H9 (cell line): ENCODE measurements at regions not wholly inside any gene's neighbourhood (a gene's known extent, or its start where the extent isn't known, plus 50 kb on each side); places are given as distances from the start of the nearest gene placed in this dataset.

ENCODE experiments used
- DNase-seq: peaks from one replicate; pipeline ENCODE4 v3.0.0-alpha.2; 2017
- H2AFZ ChIP-seq: one replicate; pipeline ENCODE4 v1.6.1; 2013; ENCODE audit warnings: mild to moderate bottlenecking, low read length, control low read depth, moderate library complexity
- H2AK5ac ChIP-seq: 2 replicates; pipeline ENCODE4 v1.6.1; 2013; ENCODE audit warnings: low read length, control low read depth, mixed read lengths; ENCODE audit not compliant: insufficient read length
- H2BK120ac ChIP-seq: one replicate; pipeline ENCODE4 v1.6.1; 2013; ENCODE audit warnings: low read depth, mild to moderate bottlenecking, low read length, control low read depth, inconsistent platforms; ENCODE audit not compliant: poor library complexity, severe bottlenecking
- H2BK12ac ChIP-seq: 2 replicates; pipeline ENCODE4 v1.6.1; 2013; ENCODE audit warnings: low read length, control low read depth, mixed read lengths, low read depth; ENCODE audit not compliant: insufficient read length
- H2BK15ac ChIP-seq: 2 replicates; pipeline ENCODE4 v1.6.1; 2013; ENCODE audit warnings: low read depth, low read length, control low read depth
- H2BK20ac ChIP-seq: one replicate; pipeline ENCODE4 v1.6.1; 2013; ENCODE audit warnings: low read depth, mild to moderate bottlenecking, low read length, control low read depth, inconsistent platforms; ENCODE audit not compliant: poor library complexity, severe bottlenecking
- H2BK5ac ChIP-seq: 2 replicates; pipeline ENCODE4 v1.6.1; 2013; ENCODE audit warnings: low read length, control low read depth, mixed read lengths; ENCODE audit not compliant: insufficient read length
- H3K14ac ChIP-seq: 2 replicates; pipeline ENCODE4 v1.6.1; 2013; ENCODE audit warnings: low read length, control low read depth; ENCODE audit not compliant: insufficient read depth
- H3K18ac ChIP-seq: 2 replicates; pipeline ENCODE4 v1.6.1; 2013; ENCODE audit warnings: low read depth, mild to moderate bottlenecking, mixed read lengths, low read length, control low read depth; ENCODE audit not compliant: insufficient read length
- H3K23ac ChIP-seq: 2 replicates; pipeline ENCODE4 v1.6.1; 2013; ENCODE audit warnings: low read length, control low read depth, mixed read lengths, low read depth; ENCODE audit not compliant: insufficient read length
- H3K23me2 ChIP-seq: 2 replicates; pipeline ENCODE4 v1.6.1; 2013; ENCODE audit warnings: low read depth, mild to moderate bottlenecking, mixed read lengths, low read length, control low read depth; ENCODE audit not compliant: insufficient read length, poor library complexity, severe bottlenecking
- H3K27ac ChIP-seq: 2 replicates; pipeline ENCODE4 v1.5.1; 2013; ENCODE audit warnings: low read length, control low read depth, mixed read lengths, low read depth; ENCODE audit not compliant: insufficient read length
- H3K27me3 ChIP-seq: 2 replicates; pipeline ENCODE4 v1.6.1; 2013; ENCODE audit warnings: low read length, control low read depth, inconsistent platforms; ENCODE audit not compliant: insufficient read depth
- H3K4ac ChIP-seq: 2 replicates; pipeline ENCODE4 v1.6.1; 2013; ENCODE audit warnings: low read depth, mild to moderate bottlenecking, control low read depth, inconsistent platforms, low read length, moderate library complexity
- H3K4me1 ChIP-seq: 2 replicates; pipeline ENCODE4 v1.6.1; 2013; ENCODE audit warnings: low read length, control low read depth, inconsistent platforms; ENCODE audit not compliant: insufficient read depth
- H3K4me2 ChIP-seq: 2 replicates; pipeline ENCODE4 v1.6.1; 2013; ENCODE audit warnings: low read length, control low read depth, mixed read lengths; ENCODE audit not compliant: insufficient read length, insufficient read depth
- H3K56ac ChIP-seq: 2 replicates; pipeline ENCODE4 v1.6.1; 2013; ENCODE audit warnings: low read depth, mild to moderate bottlenecking, mixed read lengths, low read length, control low read depth; ENCODE audit not compliant: insufficient read length
- H3K79me1 ChIP-seq: 2 replicates; pipeline ENCODE4 v1.6.1; 2013; ENCODE audit warnings: low read depth, mild to moderate bottlenecking, moderate library complexity, low read length, control low read depth, inconsistent platforms; ENCODE audit not compliant: insufficient read depth, poor library complexity, severe bottlenecking
- H3K79me2 ChIP-seq: 2 replicates; pipeline ENCODE4 v1.6.1; 2013; ENCODE audit warnings: low read length, control low read depth, inconsistent platforms; ENCODE audit not compliant: insufficient read depth
- H3K9ac ChIP-seq: 2 replicates; pipeline ENCODE4 v1.6.1; 2013; ENCODE audit warnings: low read length, control low read depth, mixed read lengths; ENCODE audit not compliant: insufficient read length; ENCODE audit errors: extremely low read depth
- H3K9me3 ChIP-seq: one replicate; pipeline ENCODE4 v1.6.1; 2013; ENCODE audit warnings: low read depth, low read length, inconsistent platforms; ENCODE audit not compliant: control insufficient read depth
- H3T11ph ChIP-seq: one replicate; pipeline ENCODE4 v1.6.1; 2013; ENCODE audit warnings: mild to moderate bottlenecking, low read length, control low read depth, inconsistent platforms
- H4K20me1 ChIP-seq: one replicate; pipeline ENCODE4 v1.6.1; 2013; ENCODE audit not compliant: control insufficient read depth, insufficient read length, insufficient read depth
- H4K5ac ChIP-seq: 2 replicates; pipeline ENCODE4 v1.6.1; 2013; ENCODE audit warnings: low read depth, mild to moderate bottlenecking, mixed read lengths, low read length, control low read depth; ENCODE audit not compliant: insufficient read length
- H4K8ac ChIP-seq: replicated peaks from 2 replicates; pipeline ENCODE4 v1.6.1; 2013; ENCODE audit warnings: low read length, control low read depth, mixed read lengths, low read depth; ENCODE audit not compliant: insufficient read length
- H4K91ac ChIP-seq: 2 replicates; pipeline ENCODE4 v1.6.1; 2013; ENCODE audit warnings: low read depth, mild to moderate bottlenecking, moderate library complexity, mixed read lengths, low read length, control low read depth; ENCODE audit not compliant: insufficient read length
- H3K27ac Mint-ChIP-seq, 3 experiments: 2 replicates in 2 of 3; 3 replicates in 1 of 3; pipeline ENCODE4 v1.8.0; 2020 to 2021; ENCODE audit warnings: mixed read lengths in 3 of 3, mild to moderate bottlenecking in 1 of 3, moderate library complexity in 1 of 3
- H3K27me3 Mint-ChIP-seq: 2 replicates; pipeline ENCODE4 v1.8.0; 2021; ENCODE audit warnings: low read depth, mild to moderate bottlenecking, moderate library complexity, mixed read lengths
- H3K36me3 Mint-ChIP-seq, 3 experiments: 2 replicates in 2 of 3; 3 replicates in 1 of 3; pipeline ENCODE4 v1.8.0; 2020 to 2021; ENCODE audit warnings: low read depth in 3 of 3, mixed read lengths in 3 of 3; ENCODE audit not compliant: insufficient read depth in 1 of 3
- H3K4me1 Mint-ChIP-seq, 2 experiments: 2 replicates each; pipeline ENCODE4 v1.8.0; 2020; ENCODE audit warnings: mixed read lengths in 2 of 2
- H3K4me3 Mint-ChIP-seq, 2 experiments: 2 replicates in 1 of 2; 3 replicates in 1 of 2; pipeline ENCODE4 v1.8.0; 2020 to 2021; ENCODE audit warnings: mild to moderate bottlenecking in 2 of 2, mixed read lengths in 2 of 2, moderate library complexity in 1 of 2
- H3K9me3 Mint-ChIP-seq, 2 experiments: 2 replicates in 1 of 2; 3 replicates in 1 of 2; pipeline ENCODE4 v1.8.0; 2020; ENCODE audit warnings: mild to moderate bottlenecking in 2 of 2, mixed read lengths in 2 of 2, moderate library complexity in 1 of 2
- WGBS: extraction: QIAGEN DNeasy Blood & Tissue Kit; methylation state at CpG from one replicate; pipeline ENCODE4 v1.1.7; 2013; ENCODE audit warnings: missing lambda C conversion rate, low lambda C conversion rate, mixed read lengths; ENCODE audit not compliant: insufficient read length; ENCODE audit errors: extremely low coverage; 5-methylcytosine and 5-hydroxymethylcytosine counted together
- TF ChIP-seq, protein P1 (sequence below): fragments of 200-600 bp; sonication (generic); conservative IDR thresholded peaks from 3 replicates; pipeline ENCODE4 v1.8.0; 2021; ENCODE audit warnings: antibody characterized with exemption, mild to moderate bottlenecking

- peaks cover 0 to 3% of the 10 kb centered on the region in 2 experiments; a peak in 1 of 5 replicates for H3K9me3 Mint-ChIP-seq
- Histone ChIP-seq H3K23me2 (no peaks in the 10 kb centered on the region), H3K27me3 (no peaks in the 10 kb centered on the region), H3K9me3 (no peaks in the 10 kb centered on the region), H3K9ac (no peak overlapping the region), H3K4me2 (no peak overlapping the region), H4K8ac (no peak overlapping the region), H2AK5ac (no peak overlapping the region), H4K5ac (no peak overlapping the region), H3K79me1 (no peaks in the 10 kb centered on the region), H2BK5ac (no peak overlapping the region), H3K23ac (no peak overlapping the region), H2BK120ac (no peak overlapping the region), H4K91ac (no peak overlapping the region), H3K27ac (no peak overlapping the region), H3K4ac (no peak overlapping the region), H3K79me2 (no peaks in the 10 kb centered on the region), H3T11ph (no peak overlapping the region), H3K56ac (no peak overlapping the region), H2BK12ac (no peak overlapping the region), H3K18ac (no peak overlapping the region), H4K20me1 (no peaks in the 10 kb centered on the region), H3K4me1 (no peaks in the 10 kb centered on the region), H2BK15ac (no peak overlapping the region), H2BK20ac (no peak overlapping the region), H3K14ac (no peak overlapping the region), H2AFZ (no peak overlapping the region)
- no peaks in the 10 kb centered on the region for H3K36me3 Mint-ChIP-seq
- no peak overlapping the region for H3K27ac Mint-ChIP-seq
- no peaks in the 10 kb centered on the region for H3K27me3 Mint-ChIP-seq
- DNase-seq, result no peak
- no CpG with 5 or more reads among the region's 2 CpGs for whole genome bisulfite sequencing
- no peak overlapping the region for H3K4me3 Mint-ChIP-seq
- TF ChIP-seq, protein P1, sequence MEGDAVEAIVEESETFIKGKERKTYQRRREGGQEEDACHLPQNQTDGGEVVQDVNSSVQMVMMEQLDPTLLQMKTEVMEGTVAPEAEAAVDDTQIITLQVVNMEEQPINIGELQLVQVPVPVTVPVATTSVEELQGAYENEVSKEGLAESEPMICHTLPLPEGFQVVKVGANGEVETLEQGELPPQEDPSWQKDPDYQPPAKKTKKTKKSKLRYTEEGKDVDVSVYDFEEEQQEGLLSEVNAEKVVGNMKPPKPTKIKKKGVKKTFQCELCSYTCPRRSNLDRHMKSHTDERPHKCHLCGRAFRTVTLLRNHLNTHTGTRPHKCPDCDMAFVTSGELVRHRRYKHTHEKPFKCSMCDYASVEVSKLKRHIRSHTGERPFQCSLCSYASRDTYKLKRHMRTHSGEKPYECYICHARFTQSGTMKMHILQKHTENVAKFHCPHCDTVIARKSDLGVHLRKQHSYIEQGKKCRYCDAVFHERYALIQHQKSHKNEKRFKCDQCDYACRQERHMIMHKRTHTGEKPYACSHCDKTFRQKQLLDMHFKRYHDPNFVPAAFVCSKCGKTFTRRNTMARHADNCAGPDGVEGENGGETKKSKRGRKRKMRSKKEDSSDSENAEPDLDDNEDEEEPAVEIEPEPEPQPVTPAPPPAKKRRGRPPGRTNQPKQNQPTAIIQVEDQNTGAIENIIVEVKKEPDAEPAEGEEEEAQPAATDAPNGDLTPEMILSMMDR, result no peak
- H3K4me1 Mint-ChIP-seq, result no peaks in the 10 kb centered on the region
Observed at GRCh38 chr12:68515793-68516192, 94.9 kb upstream of the RAP1B start.
